Erythroblast (primary cell): ENCODE measurements at regions not wholly inside any gene's neighbourhood (a gene's known extent, or its start where the extent isn't known, plus 50 kb on each side); places are given as distances from the start of the nearest gene placed in this dataset.

Experiments used
- GATA1 ChIP-seq: IDR thresholded peaks from 2 replicates; pipeline ENCODE4 v1.6.1; 2011; ENCODE audit warnings: low read depth, mild to moderate bottlenecking, control low read depth, low read length, moderate library complexity
- POLR2A ChIP-seq: IDR thresholded peaks from 2 replicates; pipeline ENCODE4 v1.6.1; 2011; ENCODE audit warnings: mild to moderate bottlenecking, low read length

GRCh38 chr3:146884721-146885120 lies 279.6 kb upstream of the PLSCR5 start:
- TF ChIP-seq POLR2A = no peak
- no peak for TF ChIP-seq GATA1
